SK-N-SH treated with all-trans-retinoic acid at 6 μM for 48 hours (cell line): ENCODE measurements at regions not wholly inside any gene's neighbourhood (a gene's known extent, or its start where the extent isn't known, plus 50 kb on each side); places are given as distances from the start of the nearest gene placed in this dataset.

Experiments
- ATAC-seq: fragments of 200-7000 bp; cut with Tn5 transposase; 3 replicates; pipeline ENCODE4 v1.9.1; 2020; ENCODE audit warnings: mild to moderate bottlenecking, moderate library complexity
- ARNTL ChIP-seq: fragments of 450-650 bp; formaldehyde crosslinking; IDR thresholded peaks from 2 replicates; pipeline ENCODE4 v1.5.0; 2020; ENCODE audit warnings: low read depth, mild to moderate bottlenecking, moderate library complexity, borderline replicate concordance
- BACH2 ChIP-seq: fragments of 250-450 bp; sonication (Bioruptor Pico); IDR thresholded peaks from 2 replicates; pipeline ENCODE4 v1.9.0; 2021; ENCODE audit warnings: mild to moderate bottlenecking, borderline replicate concordance
- CREB5 ChIP-seq: fragments of 250-450 bp; sonication (Bioruptor Pico); IDR thresholded peaks from 2 replicates; pipeline ENCODE4 v1.5.1; 2020; ENCODE audit warnings: low read depth, mild to moderate bottlenecking, moderate library complexity
- CSDC2 ChIP-seq: fragments of 250-450 bp; sonication (Bioruptor Pico); IDR thresholded peaks from 2 replicates; pipeline ENCODE4 v1.5.0; 2020; ENCODE audit warnings: mild to moderate bottlenecking, moderate library complexity
- ESRRG ChIP-seq: fragments of 250-450 bp; sonication (Bioruptor Pico); IDR thresholded peaks from 2 replicates; pipeline ENCODE4 v1.6.1; 2021; ENCODE audit warnings: mild to moderate bottlenecking
- OSR1 ChIP-seq: fragments of 250-450 bp; sonication (Bioruptor Pico); IDR thresholded peaks from 2 replicates; pipeline ENCODE4 v1.8.0; 2022; ENCODE audit warnings: moderate library complexity, mild to moderate bottlenecking, inconsistent platforms
- PPARA ChIP-seq: fragments of 250-450 bp; sonication (Bioruptor Pico); IDR thresholded peaks from 2 replicates; pipeline ENCODE4 v1.5.0; 2020; ENCODE audit warnings: mild to moderate bottlenecking, borderline replicate concordance
- SNAI2 ChIP-seq: fragments of 250-450 bp; sonication (Bioruptor Pico); IDR thresholded peaks from 2 replicates; pipeline ENCODE4 v1.5.0; 2020; ENCODE audit warnings: mild to moderate bottlenecking, moderate library complexity
- TCF4 ChIP-seq: fragments of 250-450 bp; sonication (Bioruptor Pico); IDR thresholded peaks from 2 replicates; pipeline ENCODE4 v1.8.0; 2021; ENCODE audit warnings: mild to moderate bottlenecking, moderate library complexity, borderline replicate concordance
- TOX ChIP-seq: fragments of 250-450 bp; sonication (Bioruptor Pico); IDR thresholded peaks from 2 replicates; pipeline ENCODE4 v1.8.0; 2021; ENCODE audit warnings: mild to moderate bottlenecking, moderate library complexity, borderline replicate concordance
- ZC3H10 ChIP-seq: fragments of 250-450 bp; sonication (Bioruptor Pico); IDR thresholded peaks from 2 replicates; pipeline ENCODE4 v1.5.1; 2021; ENCODE audit warnings: mild to moderate bottlenecking, moderate library complexity
- ZFP3 ChIP-seq: fragments of 250-450 bp; sonication (Bioruptor Pico); IDR thresholded peaks from 2 replicates; pipeline ENCODE4 v1.5.0; 2020; ENCODE audit warnings: mild to moderate bottlenecking, moderate library complexity
- ZFP30 ChIP-seq: fragments of 450-650 bp; formaldehyde crosslinking; IDR thresholded peaks from 2 replicates; pipeline ENCODE4 v1.5.0; 2022; ENCODE audit warnings: mild to moderate bottlenecking, moderate library complexity
- ZNF565 ChIP-seq: fragments of 450-650 bp; formaldehyde crosslinking; conservative IDR thresholded peaks from 2 replicates; pipeline ENCODE4 v1.5.0; 2020; ENCODE audit warnings: low read depth, mild to moderate bottlenecking, moderate library complexity
- ZNF70 ChIP-seq: fragments of 450-650 bp; formaldehyde crosslinking; IDR thresholded peaks from 2 replicates; pipeline ENCODE4 v1.5.0; 2020; ENCODE audit warnings: mild to moderate bottlenecking, moderate library complexity
- TF ChIP-seq, protein P1 (sequence below): fragments of 250-450 bp; sonication (Bioruptor Pico); IDR thresholded peaks from 2 replicates; pipeline ENCODE4 v1.5.0; 2020; ENCODE audit warnings: mild to moderate bottlenecking, moderate library complexity
- TF ChIP-seq, protein P2 (sequence below): fragments of 250-450 bp; sonication (Bioruptor Pico); IDR thresholded peaks from 2 replicates; pipeline ENCODE4 v1.5.1; 2021; ENCODE audit warnings: mild to moderate bottlenecking, moderate library complexity

- TF ChIP-seq, protein P1, sequence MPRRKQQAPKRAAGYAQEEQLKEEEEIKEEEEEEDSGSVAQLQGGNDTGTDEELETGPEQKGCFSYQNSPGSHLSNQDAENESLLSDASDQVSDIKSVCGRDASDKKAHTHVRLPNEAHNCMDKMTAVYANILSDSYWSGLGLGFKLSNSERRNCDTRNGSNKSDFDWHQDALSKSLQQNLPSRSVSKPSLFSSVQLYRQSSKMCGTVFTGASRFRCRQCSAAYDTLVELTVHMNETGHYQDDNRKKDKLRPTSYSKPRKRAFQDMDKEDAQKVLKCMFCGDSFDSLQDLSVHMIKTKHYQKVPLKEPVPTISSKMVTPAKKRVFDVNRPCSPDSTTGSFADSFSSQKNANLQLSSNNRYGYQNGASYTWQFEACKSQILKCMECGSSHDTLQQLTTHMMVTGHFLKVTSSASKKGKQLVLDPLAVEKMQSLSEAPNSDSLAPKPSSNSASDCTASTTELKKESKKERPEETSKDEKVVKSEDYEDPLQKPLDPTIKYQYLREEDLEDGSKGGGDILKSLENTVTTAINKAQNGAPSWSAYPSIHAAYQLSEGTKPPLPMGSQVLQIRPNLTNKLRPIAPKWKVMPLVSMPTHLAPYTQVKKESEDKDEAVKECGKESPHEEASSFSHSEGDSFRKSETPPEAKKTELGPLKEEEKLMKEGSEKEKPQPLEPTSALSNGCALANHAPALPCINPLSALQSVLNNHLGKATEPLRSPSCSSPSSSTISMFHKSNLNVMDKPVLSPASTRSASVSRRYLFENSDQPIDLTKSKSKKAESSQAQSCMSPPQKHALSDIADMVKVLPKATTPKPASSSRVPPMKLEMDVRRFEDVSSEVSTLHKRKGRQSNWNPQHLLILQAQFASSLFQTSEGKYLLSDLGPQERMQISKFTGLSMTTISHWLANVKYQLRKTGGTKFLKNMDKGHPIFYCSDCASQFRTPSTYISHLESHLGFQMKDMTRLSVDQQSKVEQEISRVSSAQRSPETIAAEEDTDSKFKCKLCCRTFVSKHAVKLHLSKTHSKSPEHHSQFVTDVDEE, result no peak
- TF ChIP-seq ZNF565 (no peak), TOX (CRISPR knock-in tag) (no peak), ZFP3 (CRISPR knock-in tag) (no peak), ZFP30 (CRISPR knock-in tag) (no peak), CSDC2 (CRISPR knock-in tag) (no peak)
- TF ChIP-seq, all 23 proteins: peak for 0
Measured at GRCh38 chr14:89723930-89724627, 230.5 kb downstream of the EFCAB11 start (continued).

DNA sequence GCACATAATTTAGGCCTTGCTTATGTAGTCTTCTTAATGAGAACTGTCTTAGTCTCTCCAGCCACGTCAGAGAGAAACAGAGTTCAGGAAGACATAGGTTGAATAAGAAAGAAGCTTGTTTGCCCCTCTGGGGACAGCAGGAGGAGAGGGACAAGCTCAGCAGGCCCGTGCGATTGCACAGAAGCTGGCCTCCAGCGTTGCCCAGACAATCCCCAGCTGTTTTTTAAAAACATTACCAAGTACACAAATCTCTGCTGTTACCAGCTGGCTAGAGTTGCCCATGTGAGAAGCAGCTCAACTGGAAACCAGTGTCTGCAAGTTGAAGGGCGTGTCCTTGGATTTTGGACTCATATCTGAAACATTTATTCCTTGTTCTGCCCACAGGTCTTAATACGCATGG lies 232.6 kb downstream of the EFCAB11 start:
- no peak for ATAC-seq
- no peak for TF ChIP-seq OSR1
- no peak for TF ChIP-seq TOX (CRISPR knock-in tag)
- TF ChIP-seq, protein P2, sequence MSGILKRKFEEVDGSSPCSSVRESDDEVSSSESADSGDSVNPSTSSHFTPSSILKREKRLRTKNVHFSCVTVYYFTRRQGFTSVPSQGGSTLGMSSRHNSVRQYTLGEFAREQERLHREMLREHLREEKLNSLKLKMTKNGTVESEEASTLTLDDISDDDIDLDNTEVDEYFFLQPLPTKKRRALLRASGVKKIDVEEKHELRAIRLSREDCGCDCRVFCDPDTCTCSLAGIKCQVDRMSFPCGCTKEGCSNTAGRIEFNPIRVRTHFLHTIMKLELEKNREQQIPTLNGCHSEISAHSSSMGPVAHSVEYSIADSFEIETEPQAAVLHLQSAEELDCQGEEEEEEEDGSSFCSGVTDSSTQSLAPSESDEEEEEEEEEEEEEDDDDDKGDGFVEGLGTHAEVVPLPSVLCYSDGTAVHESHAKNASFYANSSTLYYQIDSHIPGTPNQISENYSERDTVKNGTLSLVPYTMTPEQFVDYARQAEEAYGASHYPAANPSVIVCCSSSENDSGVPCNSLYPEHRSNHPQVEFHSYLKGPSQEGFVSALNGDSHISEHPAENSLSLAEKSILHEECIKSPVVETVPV (CRISPR knock-in tag), result no peak
- TF ChIP-seq ZC3H10 (CRISPR knock-in tag), result no peak
- no peak for TF ChIP-seq CREB5 (CRISPR knock-in tag)
- no peak for TF ChIP-seq ZFP3 (CRISPR knock-in tag)

DNA sequence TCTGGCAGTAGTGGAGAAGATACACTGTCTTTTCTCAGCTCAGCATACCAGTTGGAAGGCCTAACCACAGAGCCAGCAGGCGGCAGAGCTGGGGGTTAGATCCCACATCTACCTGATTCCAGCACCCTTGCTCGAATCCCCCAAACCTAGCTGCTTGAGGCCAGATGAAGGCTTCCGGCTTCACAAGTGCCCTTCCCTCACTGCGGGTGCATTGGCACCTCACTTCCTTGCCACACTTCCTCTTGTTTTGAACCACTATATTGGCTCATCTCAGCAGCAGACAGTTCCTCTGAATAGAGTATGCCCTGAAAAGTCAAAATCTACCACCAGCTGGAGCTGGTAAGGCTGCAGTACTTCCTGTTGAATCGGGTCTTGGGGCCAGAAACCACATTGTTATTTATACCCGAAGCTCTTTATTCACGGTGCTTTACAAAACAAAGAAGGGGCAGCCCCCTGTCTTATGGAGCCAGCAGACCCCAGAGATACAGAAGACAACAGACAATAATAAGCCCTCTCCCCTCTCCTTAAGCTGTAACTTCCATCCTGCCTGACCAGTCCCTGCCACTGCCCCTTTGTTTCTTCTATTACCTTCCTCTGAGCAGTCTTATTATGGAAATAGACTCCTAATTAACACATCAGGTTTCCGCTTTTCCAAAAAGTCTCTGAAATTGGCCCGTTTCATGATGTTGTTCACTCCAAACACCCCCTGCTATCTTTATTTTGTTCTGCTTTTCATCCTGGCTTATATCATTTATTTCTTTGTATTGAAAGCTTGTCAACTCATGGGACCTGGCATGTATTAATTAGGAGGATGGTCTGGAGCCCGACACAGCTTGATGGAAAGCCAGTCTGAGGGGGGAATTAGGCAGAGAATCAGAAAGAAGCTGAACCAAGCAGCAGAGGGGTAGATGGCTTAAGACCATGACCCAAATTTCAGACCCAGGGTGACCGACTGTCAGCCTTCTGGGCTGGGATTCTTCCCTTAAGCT lies 233.5 kb downstream of the EFCAB11 start:
- TF ChIP-seq TCF4 (CRISPR knock-in tag), result no peak
- ATAC-seq, result no peak

- no peak for ATAC-seq
- TF ChIP-seq, protein P2 (CRISPR knock-in tag), result no peak
- TF ChIP-seq PPARA (CRISPR knock-in tag) (no peak), BACH2 (CRISPR knock-in tag) (no peak), ZNF70 (CRISPR knock-in tag) (no peak), ESRRG (CRISPR knock-in tag) (no peak), SNAI2 (CRISPR knock-in tag) (no peak), ARNTL (CRISPR knock-in tag) (no peak)
Measured at GRCh38 chr14:89720076-89720687, 234.3 kb downstream of the EFCAB11 start.
